ENCODE measurements at regions not wholly inside any gene's neighbourhood (a gene's known extent, or its start where the extent isn't known, plus 50 kb on each side); places are given as distances from the start of the nearest gene placed in this dataset.

GRCh38 chr5:124620743-124621142 lies 125.7 kb downstream of the ZNF608 start:
- DNase-seq (ENCODE audit: low spot score) (no peak), ATAC-seq (no peak), FAIRE-seq (no peak)
- in situ Hi-C loops (cut with HindIII; ENCODE audit: extremely low pct_ligation_motif_present, low pct_unique_long_range_greater_than_20kb) = no loop called here
- no peaks in the 10 kb centered on the region for H3K9me3 ChIP-seq (ENCODE audit: low read length)
- intact Hi-C loops (cut with micrococcal nuclease; ENCODE audit: unreplicated experiment) = no loop called here
- H3K79me2 ChIP-seq (ENCODE audit: insufficient read depth, low read length) = no peaks in the 10 kb centered on the region
- H3K4me1 ChIP-seq (ENCODE audit: insufficient read depth, low read length) = no peaks in the 10 kb centered on the region
- ChIA-PET CTCF (ENCODE audit: low intra/inter-chr PET ratio, low total read pairs) (no interaction called here), POLR2A (no interaction called here)
- TF ChIP-seq FOXM1 (CRISPR knock-in tag; IDR thresholded peaks at IDR 0.05) (no peak), ZMYM2 (CRISPR knock-in tag; IDR thresholded peaks at IDR 0.05) (no peak), FOXJ3 (CRISPR knock-in tag; IDR thresholded peaks at IDR 0.05; ENCODE audit: borderline replicate concordance) (no peak), THYN1 (CRISPR knock-in tag; IDR thresholded peaks at IDR 0.05; ENCODE audit: borderline replicate concordance, low read depth) (no peak), SRSF9 (IDR thresholded peaks at IDR 0.05; ENCODE audit: borderline replicate concordance, insufficient read depth, low read depth, low read length, poor library complexity, severe bottlenecking) (no peak), KDM1A (CRISPR knock-in tag; IDR thresholded peaks at IDR 0.05) (no peak), ZNF781 (CRISPR knock-in tag; IDR thresholded peaks at IDR 0.05; ENCODE audit: borderline replicate concordance, not compliant biosample characterization) (no peak), NR1H2 (CRISPR knock-in tag; IDR thresholded peaks at IDR 0.05; ENCODE audit: borderline replicate concordance, low read depth) (no peak)
- no peak overlapping the region for H3K27ac ChIP-seq (ENCODE audit: extremely low read length, insufficient read depth, low read length)
- H3K9ac ChIP-seq (ENCODE audit: insufficient read depth, low read depth, low read length) = no peak overlapping the region
- H2AFZ ChIP-seq (ENCODE audit: low read length) = no peak overlapping the region
- H3K36me3 ChIP-seq (replicated peaks in 1 of 2; ENCODE audit: control insufficient read depth in 1 of 2, insufficient read depth in 2 of 2, low read length in 2 of 2) = no peaks in the 10 kb centered on the region
- no peak overlapping the region for H3K4me2 ChIP-seq (ENCODE audit: low read depth, low read length)
- WGBS (ENCODE audit: low lambda C conversion rate) = 44% methylated on average over 2 of the region's 2 CpGs
- no peaks in the 10 kb centered on the region for H4K20me1 ChIP-seq (ENCODE audit: insufficient read depth, low read length)
- no peaks in the 10 kb centered on the region for H3K27me3 ChIP-seq (ENCODE audit: control insufficient read depth in 1 of 2, insufficient read depth in 2 of 2, low read length in 2 of 2)
- BruUV-seq (replicated peaks) = no TSS peak
- H3K4me3 ChIP-seq (replicated peaks in 1 of 3; ENCODE audit: insufficient read depth in 1 of 3, low read depth in 2 of 3, low read length in 3 of 3) = no peak overlapping the region

DNA sequence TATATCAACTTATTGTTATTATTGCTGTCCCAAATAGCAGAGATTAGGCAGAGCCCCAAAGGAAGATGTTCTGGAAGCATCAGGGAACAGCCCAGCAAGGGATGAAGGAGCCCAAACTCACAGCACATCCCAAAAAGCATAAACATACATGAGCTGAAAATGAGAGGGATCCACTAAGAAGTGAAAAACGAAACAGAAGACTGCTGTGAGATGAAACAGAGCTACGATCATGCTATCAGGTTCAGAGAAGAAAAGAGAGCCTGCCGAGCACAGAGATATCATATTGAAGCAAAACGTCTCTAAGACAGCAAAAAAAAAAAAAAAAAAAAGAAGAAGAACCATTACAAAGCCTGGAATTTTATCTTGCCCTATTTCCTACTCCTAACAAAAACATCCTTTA lies 127.3 kb downstream of the ZNF608 start:
- ATAC-seq = no peak
- Histone ChIP-seq H4K20me1 (ENCODE audit: insufficient read depth, low read length) (no peaks in the 10 kb centered on the region), H3K27me3 (ENCODE audit: control insufficient read depth in 1 of 2, insufficient read depth in 2 of 2, low read length in 2 of 2) (no peaks in the 10 kb centered on the region), H3K9ac (ENCODE audit: insufficient read depth, low read depth, low read length) (no peak overlapping the region), H2AFZ (ENCODE audit: low read length) (no peak overlapping the region), H3K4me1 (ENCODE audit: insufficient read depth, low read length) (no peaks in the 10 kb centered on the region), H3K4me2 (ENCODE audit: low read depth, low read length) (no peak overlapping the region), H3K79me2 (ENCODE audit: insufficient read depth, low read length) (no peaks in the 10 kb centered on the region), H3K9me3 (ENCODE audit: low read length) (no peaks in the 10 kb centered on the region), H3K4me3 (replicated peaks in 1 of 3; ENCODE audit: insufficient read depth in 1 of 3, low read depth in 2 of 3, low read length in 3 of 3) (no peak overlapping the region), H3K27ac (ENCODE audit: extremely low read length, insufficient read depth, low read length) (no peak overlapping the region), H3K36me3 (replicated peaks in 1 of 2; ENCODE audit: control insufficient read depth in 1 of 2, insufficient read depth in 2 of 2, low read length in 2 of 2) (no peaks in the 10 kb centered on the region)
- intact Hi-C loops (cut with micrococcal nuclease; ENCODE audit: unreplicated experiment) = no loop called here
- CTCF ChIA-PET (ENCODE audit: low intra/inter-chr PET ratio, low total read pairs) = no interaction called here
- in situ Hi-C loops (cut with HindIII; ENCODE audit: extremely low pct_ligation_motif_present, low pct_unique_long_range_greater_than_20kb) = no loop called here
- 59% methylated on average over 4 of the region's 4 CpGs for WGBS (ENCODE audit: low lambda C conversion rate)
- BruUV-seq (replicated peaks) = no TSS peak
- POLR2A ChIA-PET = no interaction called here
- no peak for FAIRE-seq
- DNase-seq (ENCODE audit: low spot score) = no peak
- TF ChIP-seq FOSL1 (CRISPR knock-in tag; IDR thresholded peaks at IDR 0.05; ENCODE audit: borderline replicate concordance) (no peak), RAD21 (CRISPR knock-in tag; IDR thresholded peaks at IDR 0.05) (no peak), CCDC6 (CRISPR knock-in tag; IDR thresholded peaks at IDR 0.05) (no peak), ZNF143 (CRISPR knock-in tag; IDR thresholded peaks at IDR 0.05) (no peak), JARID2 (CRISPR knock-in tag; IDR thresholded peaks at IDR 0.05; ENCODE audit: insufficient replicate concordance) (no peak), HDAC2 (CRISPR knock-in tag; IDR thresholded peaks at IDR 0.05) (no peak), LBX2 (CRISPR knock-in tag; IDR thresholded peaks at IDR 0.05; ENCODE audit: borderline replicate concordance) (no peak), ZNF205 (CRISPR knock-in tag; IDR thresholded peaks at IDR 0.05) (no peak), ZNF329 (CRISPR knock-in tag; IDR thresholded peaks at IDR 0.05; ENCODE audit: low read depth) (no peak), SUZ12 (IDR thresholded peaks at IDR 0.05; ENCODE audit: low read depth, low read length) (no peak)
